BJ (cell line): ENCODE measurements at regions not wholly inside any gene's neighbourhood (a gene's known extent, or its start where the extent isn't known, plus 50 kb on each side); places are given as distances from the start of the nearest gene placed in this dataset.
"Not testable (repeated sequence)": the region's sequence is repeated elsewhere in the genome, so short reads cannot be mapped to it uniquely, and the experiment has no call there.

Source experiments
- CTCF ChIA-PET: fragments of 350-600 bp; formaldehyde crosslinking; extraction: SDS; loops from one replicate; lab custom pipeline; 2021; ENCODE audit warnings: antibody characterized with exemption, inconsistent platforms; lab: Yijun Ruan, JAX
- POLR2A ChIA-PET: fragments of 300-600 bp; sonication (Branson Sonifier 250); formaldehyde crosslinking; extraction: SDS; loops from one replicate; lab custom pipeline; 2021; ENCODE audit warnings: antibody characterized with exemption; lab: Charles Lee
- DNase-seq: peaks from one replicate; pipeline ENCODE4 v3.0.0-alpha.2; 2011; ENCODE audit warnings: low read depth
- H3K27me3 ChIP-seq: 2 replicates; pipeline ENCODE4 v1.6.0; 2011; ENCODE audit warnings: low read length; ENCODE audit not compliant: control insufficient read depth, insufficient read depth
- H3K36me3 ChIP-seq: 2 replicates; pipeline ENCODE4 v1.5.1; 2011; ENCODE audit warnings: low read length; ENCODE audit not compliant: control insufficient read depth, insufficient read depth
- H3K4me3 ChIP-seq: 2 replicates; pipeline ENCODE4 v1.5.1; 2011; ENCODE audit warnings: low read depth, mild to moderate bottlenecking, control low read depth, low read length
- CTCF ChIP-seq: IDR thresholded peaks from 2 replicates; pipeline ENCODE4 v1.5.1; 2011; ENCODE audit warnings: low read depth, mild to moderate bottlenecking, control low read depth, inconsistent platforms, low read length, moderate library complexity; ENCODE audit not compliant: insufficient read depth

- DNase-seq, result no peak
- Histone ChIP-seq H3K4me3 (no peak overlapping the region), H3K27me3 (0 out of 2 replicates have a peak, but pooled peaks cover 1% of the 10 kb centered on the region), H3K36me3 (no peaks in the 10 kb centered on the region)
- ChIA-PET CTCF (no interaction called here), POLR2A (no interaction called here)
- TF ChIP-seq CTCF, result no peak
Observed at GRCh38 chr6:88502391-88502790, 336.2 kb upstream of the CNR1 start.

GRCh38 chr6:88499845-88500699 is 333.9 kb upstream of the CNR1 start:
- no peak for DNase-seq
- CTCF ChIA-PET, result interaction anchor here (0.8 kb wide), 1 partner anchor 9 kb away, joined by 5 read pairs; no protein-coding TSS in a partner anchor
- Histone ChIP-seq H3K36me3 (no peaks in the 10 kb centered on the region), H3K27me3 (0 out of 2 replicates have a peak, but pooled peaks cover 1% of the 10 kb centered on the region), H3K4me3 (no peak overlapping the region)
- no peak for TF ChIP-seq CTCF
- POLR2A ChIA-PET, result no interaction called here

- no peak for TF ChIP-seq CTCF
- no peak for DNase-seq
- ChIA-PET POLR2A (no interaction called here), CTCF (interaction anchor here (0.8 kb wide), 1 partner anchor 9 kb away, joined by 5 read pairs; no protein-coding TSS in a partner anchor)
- Histone ChIP-seq H3K4me3 (no peak overlapping the region), H3K36me3 (no peaks in the 10 kb centered on the region), H3K27me3 (0 out of 2 replicates have a peak, but pooled peaks cover 1% of the 10 kb centered on the region)
Observed at GRCh38 chr6:88499436-88499835, 333.3 kb upstream of the CNR1 start.

- DNase-seq, H3K4me3 ChIP-seq, H3K27me3 ChIP-seq, CTCF ChIA-PET, POLR2A ChIA-PET, H3K36me3 ChIP-seq: not testable (repeated sequence)
Observed at GRCh38 chr6:88497403-88497802, 331.3 kb upstream of the CNR1 start.

GRCh38 chr6:88494401-88495140 is 328.4 kb upstream of the CNR1 start:
- ChIA-PET CTCF (interaction anchor here (1.0 to 1.2 kb wide), 2 partner anchors 10 to 565 kb away, joined by 3 to 4 read pairs; no protein-coding TSS in a partner anchor), POLR2A (no interaction called here)
- no peaks in the 10 kb centered on the region for H3K36me3 ChIP-seq
- H3K4me3 ChIP-seq, result no peak overlapping the region
- DNase-seq, result no peak
- TF ChIP-seq CTCF, result no peak
- 0 out of 2 replicates have a peak, but pooled peaks cover 2% of the 10 kb centered on the region for H3K27me3 ChIP-seq
